HFFc6 (cell line): ENCODE measurements at regions not wholly inside any gene's neighbourhood (a gene's known extent, or its start where the extent isn't known, plus 50 kb on each side); places are given as distances from the start of the nearest gene placed in this dataset.

Experiments
- DNase-seq: peaks from one replicate; pipeline ENCODE4 v3.0.0-alpha.2; 2018
- H3K27ac Mint-ChIP-seq: 2 replicates; pipeline ENCODE4 v1.8.0; 2020; ENCODE audit warnings: mild to moderate bottlenecking, mixed read lengths
- H3K27me3 Mint-ChIP-seq: 2 replicates; pipeline ENCODE4 v1.8.0; 2021; ENCODE audit warnings: mild to moderate bottlenecking, moderate library complexity, mixed read lengths; ENCODE audit not compliant: insufficient read depth
- H3K36me3 Mint-ChIP-seq: 2 replicates; pipeline ENCODE4 v1.8.0; 2021; ENCODE audit warnings: low read depth, mixed read lengths
- H3K4me1 Mint-ChIP-seq: 2 replicates; pipeline ENCODE4 v1.8.0; 2020; ENCODE audit warnings: low read depth, mixed read lengths
- H3K4me3 Mint-ChIP-seq: 2 replicates; pipeline ENCODE4 v1.8.0; 2020; ENCODE audit warnings: mild to moderate bottlenecking, moderate library complexity, mixed read lengths
- H3K9me3 Mint-ChIP-seq: 2 replicates; pipeline ENCODE4 v1.8.0; 2020; ENCODE audit warnings: mild to moderate bottlenecking, mixed read lengths
- TF ChIP-seq, protein P1 (sequence below): fragments of 200-600 bp; sonication (generic); IDR thresholded peaks from 2 replicates; pipeline ENCODE4 v1.5.0; 2021; ENCODE audit warnings: antibody characterized with exemption, mild to moderate bottlenecking

DNA sequence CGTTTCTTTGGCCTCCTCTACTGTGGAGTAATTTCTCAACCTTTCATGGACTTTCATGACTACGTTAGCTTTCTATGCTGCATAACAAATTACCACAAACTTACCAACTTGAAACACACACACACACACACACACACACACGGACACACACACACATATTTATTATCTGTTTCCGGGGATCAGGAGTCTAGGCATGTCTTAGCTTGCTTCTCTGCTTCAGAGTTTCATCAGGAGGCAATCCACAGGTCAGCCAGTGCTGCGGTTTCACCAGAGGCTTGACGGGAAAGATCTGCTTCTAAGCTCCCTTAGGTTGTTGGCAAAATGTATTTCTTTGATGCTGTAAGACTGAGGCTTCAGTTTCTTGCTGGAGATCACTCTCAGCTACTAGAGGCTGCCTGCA lies 59.0 kb upstream of the C9orf72 start:
- Mint-ChIP-seq H3K4me3 (no peak overlapping the region), H3K9me3 (peaks cover 8% of the 10 kb centered on the region; the same call in 1 of the 2 replicates), H3K36me3 (no peaks in the 10 kb centered on the region), H3K27ac (no peak overlapping the region), H3K4me1 (no peaks in the 10 kb centered on the region), H3K27me3 (no peaks in the 10 kb centered on the region; the same call in 1 of the 2 replicates)
- no peak for DNase-seq
- TF ChIP-seq, protein P1, sequence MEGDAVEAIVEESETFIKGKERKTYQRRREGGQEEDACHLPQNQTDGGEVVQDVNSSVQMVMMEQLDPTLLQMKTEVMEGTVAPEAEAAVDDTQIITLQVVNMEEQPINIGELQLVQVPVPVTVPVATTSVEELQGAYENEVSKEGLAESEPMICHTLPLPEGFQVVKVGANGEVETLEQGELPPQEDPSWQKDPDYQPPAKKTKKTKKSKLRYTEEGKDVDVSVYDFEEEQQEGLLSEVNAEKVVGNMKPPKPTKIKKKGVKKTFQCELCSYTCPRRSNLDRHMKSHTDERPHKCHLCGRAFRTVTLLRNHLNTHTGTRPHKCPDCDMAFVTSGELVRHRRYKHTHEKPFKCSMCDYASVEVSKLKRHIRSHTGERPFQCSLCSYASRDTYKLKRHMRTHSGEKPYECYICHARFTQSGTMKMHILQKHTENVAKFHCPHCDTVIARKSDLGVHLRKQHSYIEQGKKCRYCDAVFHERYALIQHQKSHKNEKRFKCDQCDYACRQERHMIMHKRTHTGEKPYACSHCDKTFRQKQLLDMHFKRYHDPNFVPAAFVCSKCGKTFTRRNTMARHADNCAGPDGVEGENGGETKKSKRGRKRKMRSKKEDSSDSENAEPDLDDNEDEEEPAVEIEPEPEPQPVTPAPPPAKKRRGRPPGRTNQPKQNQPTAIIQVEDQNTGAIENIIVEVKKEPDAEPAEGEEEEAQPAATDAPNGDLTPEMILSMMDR = no peak

DNA sequence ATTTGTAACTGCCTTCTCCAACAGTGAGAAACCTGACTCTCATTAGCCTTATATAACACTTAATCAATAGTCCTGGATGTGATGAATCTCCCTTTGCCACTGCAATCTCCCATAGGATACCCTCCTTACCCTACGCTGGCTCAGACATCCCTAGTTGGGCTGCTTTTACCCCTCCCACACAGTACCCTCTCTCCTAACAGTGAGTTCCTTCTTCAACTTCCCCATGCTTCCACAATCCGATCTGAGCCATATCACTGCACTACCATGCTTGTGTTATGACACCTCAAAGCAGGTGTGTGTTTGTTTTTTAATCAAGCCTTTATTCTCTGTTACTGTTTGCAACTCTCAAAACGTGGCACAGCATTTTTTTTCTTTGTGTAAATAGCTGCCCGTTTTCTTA lies 60.5 kb upstream of the C9orf72 start:
- no peak for DNase-seq
- TF ChIP-seq, protein P1 = no peak
- Mint-ChIP-seq H3K4me3 (no peak overlapping the region), H3K27me3 (no peaks in the 10 kb centered on the region; the same call in 1 of the 2 replicates), H3K4me1 (no peaks in the 10 kb centered on the region), H3K36me3 (no peaks in the 10 kb centered on the region), H3K9me3 (peaks cover 8% of the 10 kb centered on the region; the same call in 1 of the 2 replicates), H3K27ac (no peak overlapping the region)

GRCh38 chr9:27634879-27635278 lies 61.6 kb upstream of the C9orf72 start:
- TF ChIP-seq, protein P1 = no peak
- Mint-ChIP-seq H3K9me3 (peaks cover 8% of the 10 kb centered on the region; the same call in 1 of the 2 replicates), H3K27me3 (no peaks in the 10 kb centered on the region; the same call in 1 of the 2 replicates), H3K4me3 (no peak overlapping the region), H3K36me3 (no peaks in the 10 kb centered on the region), H3K27ac (no peak overlapping the region), H3K4me1 (no peaks in the 10 kb centered on the region)
- no peak for DNase-seq

DNA sequence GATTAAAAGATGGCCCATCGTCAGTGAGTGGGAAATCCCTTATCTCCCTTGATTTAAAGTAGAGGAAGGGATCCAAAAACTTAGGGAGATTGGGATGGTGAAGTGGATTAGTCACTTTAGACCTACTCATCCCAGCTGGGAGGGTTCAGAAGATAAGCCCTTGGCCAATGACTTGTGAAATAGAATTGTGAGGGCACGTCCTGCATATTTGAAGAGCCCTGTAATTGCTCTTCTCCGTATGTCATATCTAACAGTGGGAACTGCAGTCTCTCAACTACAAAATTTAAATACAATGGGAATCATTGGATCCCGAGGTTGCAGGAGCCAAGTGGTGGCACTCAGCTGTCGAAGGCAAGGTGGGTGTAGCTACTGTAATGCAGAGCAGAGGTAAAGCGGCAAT lies 65.4 kb upstream of the C9orf72 start:
- Mint-ChIP-seq H3K27ac (no peak overlapping the region), H3K4me3 (no peak overlapping the region), H3K36me3 (no peaks in the 10 kb centered on the region), H3K27me3 (no peaks in the 10 kb centered on the region; the same call in 1 of the 2 replicates), H3K4me1 (no peaks in the 10 kb centered on the region), H3K9me3 (peaks cover 6% of the 10 kb centered on the region)
- DNase-seq = no peak
- TF ChIP-seq, protein P1 = no peak

DNA sequence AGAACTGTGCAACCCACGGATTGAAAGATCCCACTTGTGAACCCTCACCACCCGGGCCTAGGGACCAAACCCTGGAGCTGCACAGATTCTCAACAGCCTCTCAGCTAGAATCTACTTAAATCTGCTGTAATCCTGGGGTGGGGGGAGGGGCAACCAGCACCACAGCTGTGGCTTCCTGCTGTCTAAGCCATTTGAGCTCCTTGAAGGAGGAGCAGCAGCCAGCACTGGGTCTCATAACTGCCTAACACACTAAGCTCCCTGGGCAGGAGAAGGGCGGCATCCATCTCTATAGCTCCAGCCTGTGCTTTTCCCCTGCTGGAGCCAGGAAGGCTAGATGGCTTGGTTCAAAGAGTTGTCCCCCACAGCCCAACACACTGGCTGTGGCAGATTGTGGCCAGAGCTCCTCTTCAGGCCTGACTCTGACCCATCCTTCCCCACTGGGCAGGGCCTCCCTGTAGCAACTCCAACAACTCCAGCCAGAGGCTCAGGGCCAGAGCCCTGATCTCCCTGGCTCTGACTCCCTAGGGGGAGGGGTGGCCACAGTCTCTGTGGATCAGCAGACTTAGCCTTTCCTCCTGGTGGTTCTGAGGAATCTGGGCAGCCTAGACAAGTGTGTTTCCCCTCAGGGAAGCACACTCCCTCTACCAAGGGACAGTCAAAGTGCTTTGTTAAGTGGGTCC lies 72.0 kb upstream of the C9orf72 start:
- TF ChIP-seq, protein P1 = no peak
- Mint-ChIP-seq H3K27ac (no peak overlapping the region), H3K27me3 (no peaks in the 10 kb centered on the region), H3K4me1 (no peaks in the 10 kb centered on the region), H3K9me3 (peaks cover 11% of the 10 kb centered on the region), H3K4me3 (no peak overlapping the region), H3K36me3 (no peaks in the 10 kb centered on the region)
- no peak for DNase-seq
